Head of caudate nucleus (tissue), 42 donors: ENCODE measurements at regions not wholly inside any gene's neighbourhood (a gene's known extent, or its start where the extent isn't known, plus 50 kb on each side); places are given as distances from the start of the nearest gene placed in this dataset.
A peak's percentile ranks its signal among the peaks of the same experiment; 100 is the strongest.

Source experiments
- DNase-seq, 42 donors: peaks; one replicate each; pipeline versions ENCODE4 v3.0.0 to v3.0.0-alpha.2; 2020 to 2021; ENCODE audit warnings: mixed read lengths in 7 of 42
- intact Hi-C: fragments of 100-400 bp; cut with DNase I; formaldehyde crosslinking; loops from one replicate; pipeline ENCODE4 v1.15.0; 2022

DNA sequence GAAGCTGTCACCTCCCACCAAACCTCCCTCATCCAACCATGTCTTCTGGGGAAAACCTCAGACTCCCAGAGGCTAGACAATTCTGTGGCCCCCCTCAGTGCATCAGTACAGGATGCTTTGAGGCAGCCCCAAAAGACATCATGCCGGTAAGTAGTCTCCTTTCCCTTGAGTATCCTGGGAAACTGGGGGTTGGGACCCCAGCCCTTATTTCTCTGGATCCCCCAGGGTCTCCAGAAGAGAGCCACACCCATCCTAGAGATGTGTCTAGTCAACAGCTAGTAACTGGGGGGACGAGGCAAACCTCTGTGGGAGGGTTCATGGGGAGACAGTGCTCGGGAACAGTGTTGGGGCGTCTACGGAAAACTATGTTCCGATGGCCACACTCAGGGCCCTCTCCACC, 974.2 kb upstream of the TMEM132C start:
- intact Hi-C loops: loop anchor here (5.0 kb wide), 1 partner anchor 185 kb away; no protein-coding TSS in a partner anchor

DNA sequence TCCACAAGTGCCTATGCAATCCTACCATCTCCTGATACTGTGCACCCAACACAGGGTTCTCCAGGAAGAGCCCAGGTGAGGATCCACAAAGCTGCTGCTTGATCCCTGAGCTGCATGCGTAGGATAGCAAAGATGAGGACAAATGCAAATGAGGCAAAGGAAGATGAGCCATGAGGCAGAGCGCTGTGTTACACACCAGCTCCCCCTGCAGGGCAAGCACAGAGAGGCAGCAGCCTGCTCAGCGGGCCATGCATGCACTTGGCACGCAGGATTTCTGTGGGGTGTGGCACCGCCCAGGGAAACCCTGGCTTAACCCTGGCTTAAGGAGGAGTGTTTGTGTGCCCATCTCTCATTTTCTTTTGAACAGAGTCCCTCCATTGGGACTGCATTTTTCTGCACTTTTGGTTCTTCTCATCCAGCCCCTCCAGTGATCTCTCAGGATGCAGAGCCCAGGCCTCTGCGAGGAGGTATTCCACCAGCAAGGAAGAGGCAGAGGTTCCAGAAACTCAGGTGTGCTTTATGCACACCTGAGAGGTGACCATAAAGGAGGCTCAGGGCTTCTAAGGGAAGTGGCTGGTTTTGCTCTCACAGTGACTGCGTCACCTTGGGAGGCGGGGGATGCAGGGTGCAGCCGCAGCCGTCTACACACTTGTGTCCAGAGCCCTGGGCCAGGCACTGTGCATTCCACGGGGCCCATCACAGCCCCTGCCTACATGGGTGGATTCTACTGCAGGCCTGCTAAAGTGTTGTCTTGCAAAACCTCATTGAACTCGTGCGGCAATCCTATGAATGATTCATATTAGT, 973.3 kb upstream of the TMEM132C start:
- DNase-seq: peak; percentile 10 to 84 (median 62)
- intact Hi-C loops: loop anchor here (5.0 kb wide), 1 partner anchor 186 kb away; no protein-coding TSS in a partner anchor

More for the DNA sequence above, 974.2 kb upstream of the TMEM132C start:
- no peak for DNase-seq

DNA sequence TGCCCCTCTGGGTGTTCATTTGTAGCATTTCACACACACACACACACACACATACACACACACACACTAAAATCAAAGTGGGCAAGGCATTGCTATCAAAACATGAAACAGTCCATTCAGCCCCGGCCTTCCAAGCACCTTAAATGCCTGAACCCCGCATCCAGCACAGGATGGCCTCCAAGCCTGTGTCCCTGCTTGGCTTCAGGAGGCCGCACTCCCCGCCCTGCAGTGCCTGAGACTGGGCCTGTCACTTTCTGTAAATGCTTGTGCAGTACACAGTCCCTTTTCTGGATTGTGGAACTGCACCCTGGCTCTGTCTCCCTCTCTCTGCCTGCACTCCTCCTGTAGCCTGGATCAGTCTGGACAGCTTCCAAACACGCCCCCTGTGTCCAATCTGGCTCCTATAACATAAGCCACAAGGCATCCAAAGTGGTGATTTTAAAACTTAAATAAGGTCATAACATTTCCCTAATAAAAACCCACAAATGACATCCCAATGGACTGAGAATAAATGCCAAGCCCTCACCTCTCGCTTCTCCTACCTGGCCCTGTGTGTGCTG, 972.2 kb upstream of the TMEM132C start:
- intact Hi-C loops: loop anchor here (5.0 kb wide), 1 partner anchor 187 kb away; no protein-coding TSS in a partner anchor
- DNase-seq: no peak

DNA sequence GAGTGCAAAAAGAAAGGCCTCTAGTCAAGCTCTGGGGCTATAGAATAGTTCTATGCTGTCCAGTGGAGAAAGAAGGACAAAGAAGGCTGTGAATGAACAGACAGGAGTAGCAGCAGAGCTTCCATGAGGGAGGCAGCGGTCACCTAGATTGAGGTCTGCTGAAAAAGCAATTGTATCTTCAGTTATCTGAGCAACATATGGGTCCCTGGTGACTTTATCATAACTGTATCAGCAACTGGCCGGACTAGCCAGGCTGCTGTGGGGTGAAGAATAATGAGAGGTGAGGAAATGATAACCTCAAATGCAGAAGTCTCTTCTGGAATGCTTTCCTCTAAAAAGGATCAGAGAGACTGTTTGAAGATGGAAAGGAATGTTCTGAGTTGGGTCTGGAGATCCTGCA, 971.3 kb upstream of the TMEM132C start:
- intact Hi-C loops: no loop called here
- no peak for DNase-seq

DNA sequence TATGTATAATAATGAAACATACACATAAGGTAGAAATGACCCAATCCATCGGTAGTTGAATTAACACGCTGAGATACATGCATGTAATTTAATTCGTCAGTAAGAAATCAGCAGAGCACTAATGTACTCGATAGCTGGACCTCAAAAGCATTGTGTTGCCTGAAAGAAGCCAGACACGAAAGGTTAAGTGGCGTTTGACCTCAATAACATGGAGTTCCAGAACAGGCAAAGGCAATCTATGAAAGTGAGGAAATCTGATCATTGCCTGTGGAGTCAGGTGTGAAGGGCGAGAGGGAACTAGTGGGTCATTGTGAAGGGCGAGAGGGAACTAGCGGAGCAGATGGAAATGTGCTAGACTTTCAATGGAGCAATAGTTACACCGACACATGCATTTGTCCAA, 970.4 kb upstream of the TMEM132C start:
- intact Hi-C loops: no loop called here
- no peak for DNase-seq

DNA sequence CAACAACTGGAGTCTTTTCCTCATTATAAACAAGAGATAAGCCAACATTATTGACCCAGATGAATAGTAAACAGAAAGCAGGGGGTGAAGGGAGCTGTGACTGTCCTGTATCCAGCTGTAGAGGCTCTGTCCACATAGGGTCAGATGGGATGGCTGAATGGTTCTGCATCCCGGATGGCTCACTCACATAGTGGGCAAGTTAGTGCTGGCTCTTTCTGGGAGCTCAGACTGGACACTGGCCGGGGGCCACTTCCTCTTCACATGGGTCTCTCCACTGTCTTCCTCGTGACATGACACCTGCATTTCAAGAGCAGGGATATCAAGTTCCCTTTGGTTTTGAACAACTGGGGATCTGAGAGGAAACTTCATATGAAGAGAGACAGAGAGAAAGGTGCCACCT, 969.6 kb upstream of the TMEM132C start:
- intact Hi-C loops: no loop called here
- DNase-seq: no peak

DNA sequence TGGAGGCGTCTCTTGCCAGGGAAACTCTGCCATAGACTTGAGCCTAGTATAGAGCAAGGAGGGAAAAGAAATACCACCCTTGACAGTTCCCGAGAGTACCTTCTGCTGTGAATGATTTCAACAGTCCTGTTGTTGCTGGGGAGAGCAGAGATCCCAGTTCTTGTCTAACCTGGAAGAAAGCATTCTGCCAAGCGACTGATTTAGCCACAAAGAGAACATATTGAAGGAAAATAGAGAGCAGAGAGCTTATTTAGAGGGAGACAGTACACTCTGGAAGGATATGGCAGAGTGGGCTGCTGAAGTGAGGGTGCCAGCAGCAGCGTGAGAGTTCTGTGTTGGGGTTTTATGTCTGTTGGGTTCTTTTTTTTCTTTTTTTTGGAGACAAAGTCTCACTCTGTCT, 966.9 kb upstream of the TMEM132C start:
- intact Hi-C loops: no loop called here
- DNase-seq: no peak

DNA sequence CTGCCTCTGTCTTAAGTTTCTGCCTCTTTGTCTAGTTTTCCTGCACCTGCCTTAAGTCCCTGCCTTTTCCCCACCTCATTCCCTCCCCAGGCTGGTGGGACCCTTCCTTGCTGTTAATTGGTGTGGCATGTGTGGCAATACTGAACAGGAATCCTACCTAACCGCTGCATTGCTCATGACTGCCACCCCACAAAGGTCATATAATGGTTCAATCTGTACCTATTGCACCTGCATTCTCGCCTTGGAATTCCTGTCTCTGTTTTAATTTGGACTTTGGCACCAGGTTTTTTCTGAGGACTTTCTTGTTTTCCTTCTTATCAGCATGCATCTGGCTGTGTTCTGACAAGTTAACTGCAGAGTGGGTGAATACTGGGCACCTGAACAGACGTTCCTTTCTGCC, 966.2 kb upstream of the TMEM132C start:
- no peak for DNase-seq
- intact Hi-C loops: no loop called here

DNA sequence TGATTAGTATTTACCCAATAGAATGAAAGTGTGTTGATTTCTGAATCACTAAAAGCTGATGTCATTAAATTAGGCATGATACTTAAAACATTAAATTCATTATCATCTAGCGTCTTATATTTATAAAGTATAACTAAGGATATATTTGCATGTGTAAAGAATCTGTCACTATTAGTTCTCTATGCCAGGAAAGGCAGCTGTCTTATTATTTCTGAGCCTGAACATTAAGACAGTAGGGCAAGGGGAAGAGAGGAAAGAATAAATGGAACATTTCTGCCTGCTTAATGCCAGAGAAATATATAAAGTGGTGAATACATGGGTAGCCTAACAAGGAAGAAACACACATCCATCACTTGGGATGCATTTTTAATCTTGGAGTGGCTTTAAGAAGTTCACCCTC, 965.1 kb upstream of the TMEM132C start:
- intact Hi-C loops: no loop called here

DNA sequence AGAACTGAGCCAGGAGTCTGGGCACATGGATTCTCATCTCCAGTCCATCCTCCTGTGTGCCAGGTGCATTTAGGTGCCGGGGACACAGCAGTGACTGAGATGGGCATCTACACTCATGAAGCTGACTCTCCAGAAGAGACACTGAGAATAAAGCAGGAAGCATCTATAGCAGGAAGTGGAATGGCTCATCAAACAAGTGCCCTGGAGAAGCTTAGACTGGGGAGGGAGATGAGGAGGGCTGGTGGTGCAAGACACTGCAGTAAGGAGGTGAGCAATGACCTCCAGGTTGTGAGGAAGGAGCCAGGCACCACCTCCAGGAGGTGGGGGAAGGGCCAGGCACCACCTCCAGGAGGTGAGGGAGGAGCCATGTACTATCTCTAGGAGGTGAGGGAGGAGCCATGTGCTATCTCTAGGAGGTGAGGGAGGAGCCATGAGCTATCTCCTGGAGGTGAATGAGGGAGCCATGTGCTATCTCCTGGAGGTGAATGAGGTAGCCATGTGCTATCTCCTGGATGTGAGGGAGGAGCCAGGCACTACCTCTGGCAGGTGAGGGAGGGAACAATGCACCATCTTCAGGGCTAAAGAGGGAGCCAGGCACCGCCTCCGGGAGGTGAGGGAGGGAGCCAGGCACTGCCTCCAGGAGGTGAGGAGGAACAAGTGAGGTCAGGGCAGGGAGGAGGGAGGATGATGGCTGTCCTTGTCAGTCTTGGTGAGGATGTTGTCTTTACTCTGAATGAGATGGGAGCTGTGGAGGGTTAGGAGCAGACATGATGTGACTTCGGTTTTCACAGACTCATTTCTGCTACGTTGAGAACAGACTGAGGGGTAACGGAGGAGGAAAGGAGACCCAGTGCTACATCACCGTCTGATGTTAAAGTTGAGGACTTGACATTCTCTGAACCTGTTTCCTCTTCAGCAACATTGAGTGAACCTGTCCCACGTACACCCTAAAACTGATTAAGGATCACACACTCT, 961.9 kb upstream of the TMEM132C start:
- intact Hi-C loops: no loop called here
- DNase-seq: no peak

More for the DNA sequence above, 965.1 kb upstream of the TMEM132C start:
- no peak for DNase-seq

DNA sequence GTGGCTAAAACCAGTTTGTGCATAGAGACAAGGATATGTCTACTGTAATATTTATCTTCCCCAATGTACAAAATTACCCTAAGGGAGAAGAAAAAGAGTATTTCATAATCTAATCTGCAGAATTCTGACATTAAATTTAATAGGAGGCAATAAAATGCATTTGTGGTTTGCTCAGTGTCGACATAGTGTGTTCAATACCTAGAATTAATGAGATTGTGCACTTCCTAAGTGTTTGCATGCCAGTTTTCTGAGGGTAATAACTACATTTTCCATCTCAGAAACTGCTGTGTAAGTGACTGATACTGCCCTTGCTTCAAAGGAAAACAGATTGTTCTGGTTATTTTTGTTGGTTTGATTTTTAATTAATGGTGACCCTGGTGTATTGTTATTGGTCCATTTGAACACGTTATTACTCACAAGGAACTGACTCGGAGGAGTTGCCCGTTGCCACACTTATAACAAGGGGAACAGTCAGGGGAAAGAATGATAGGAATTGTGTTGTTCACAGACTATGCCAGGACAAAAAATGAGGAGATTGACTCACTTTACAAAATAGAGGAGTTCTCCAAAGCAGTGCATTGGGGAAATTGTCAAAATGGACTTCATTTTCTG, 960.3 kb upstream of the TMEM132C start:
- intact Hi-C loops: no loop called here
- DNase-seq: no peak

DNA sequence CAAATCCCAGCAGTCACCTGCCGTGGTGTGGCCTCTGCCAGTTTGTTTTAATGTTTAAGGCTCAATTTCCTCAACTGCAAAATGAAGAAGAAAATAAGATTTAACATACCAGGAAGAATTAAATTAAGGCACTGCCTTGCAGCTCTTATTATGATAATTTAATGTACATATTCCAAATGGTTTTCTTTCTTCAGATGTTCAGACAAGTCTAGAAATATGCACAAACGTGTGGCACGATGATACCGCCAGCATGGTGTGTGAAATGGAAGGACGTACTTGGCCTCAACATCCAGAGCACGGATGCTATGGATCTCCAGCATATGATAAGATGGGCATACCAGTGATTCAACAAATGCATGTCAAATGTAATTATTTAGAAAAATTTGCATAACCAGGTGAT, 959.4 kb upstream of the TMEM132C start:
- DNase-seq: no peak
- intact Hi-C loops: no loop called here

DNA sequence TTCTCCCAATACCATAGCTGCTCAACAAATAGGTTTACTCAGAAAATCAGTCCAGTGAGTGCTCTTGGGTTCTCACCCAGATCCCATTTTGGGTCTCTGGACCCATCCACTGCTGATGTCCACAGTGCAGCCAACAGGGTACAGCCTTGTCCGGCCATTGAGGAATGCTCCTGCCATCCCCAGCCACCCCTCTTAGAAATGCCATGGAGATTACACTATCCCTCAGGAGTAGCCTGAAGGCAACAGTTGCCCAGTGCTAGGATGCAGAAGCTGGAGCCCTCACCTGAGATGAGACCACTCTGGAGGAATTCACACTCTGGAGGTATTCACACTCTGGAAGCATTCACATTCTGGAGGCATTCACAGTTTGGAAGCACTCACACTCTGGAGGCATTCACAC, 958.8 kb upstream of the TMEM132C start:
- no peak for DNase-seq
- intact Hi-C loops: no loop called here

DNA sequence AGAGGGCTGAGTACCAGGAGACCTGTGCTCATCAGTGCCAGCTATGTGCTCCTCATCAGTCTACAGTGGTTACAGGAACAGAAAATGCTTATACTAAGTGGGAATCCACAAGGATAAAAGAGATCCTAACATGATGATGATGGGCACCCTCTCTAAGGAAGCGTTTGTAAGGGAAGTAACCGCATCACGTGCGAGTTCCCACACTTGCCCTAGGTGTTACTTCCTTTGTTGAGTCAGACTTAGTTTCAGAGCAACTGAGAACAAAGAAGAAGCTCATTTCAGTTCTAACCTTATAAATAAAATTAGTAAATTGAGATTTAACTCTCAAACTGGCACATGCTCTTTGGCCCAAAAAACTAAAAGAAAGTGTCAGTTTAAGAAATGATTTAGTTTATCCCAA, 956.4 kb upstream of the TMEM132C start:
- no peak for DNase-seq
- intact Hi-C loops: no loop called here

DNA sequence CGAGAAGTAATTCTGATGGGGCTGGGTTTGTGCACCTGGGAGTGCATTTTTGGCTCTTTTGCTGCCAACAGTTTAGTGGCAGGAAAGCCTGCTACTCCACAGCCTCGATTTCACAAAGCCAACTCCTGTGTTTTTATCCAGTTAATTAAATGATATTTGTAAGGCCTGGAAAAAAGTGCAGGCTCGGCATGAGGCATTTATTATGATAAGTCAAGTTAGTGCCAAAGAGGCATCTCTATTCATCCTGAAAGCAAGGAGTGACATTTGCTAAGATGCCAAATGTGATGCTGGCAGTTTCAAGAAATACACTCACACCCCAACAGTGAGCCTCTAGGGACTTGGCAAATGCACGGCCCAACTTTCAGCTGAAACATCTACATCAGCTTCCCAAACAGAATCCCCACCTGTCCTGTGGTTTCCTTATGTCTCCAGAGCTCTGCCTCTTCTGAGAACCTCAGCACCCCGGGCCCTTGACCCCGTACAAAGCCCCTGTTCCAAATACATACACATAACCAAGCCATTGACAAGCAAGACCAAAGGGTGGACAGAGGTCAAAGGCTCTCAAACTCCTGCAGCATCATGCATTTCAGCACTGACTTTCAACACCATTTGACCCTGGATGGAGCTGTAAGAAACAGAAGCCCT, 955.1 kb upstream of the TMEM132C start:
- intact Hi-C loops: no loop called here
- DNase-seq: no peak

DNA sequence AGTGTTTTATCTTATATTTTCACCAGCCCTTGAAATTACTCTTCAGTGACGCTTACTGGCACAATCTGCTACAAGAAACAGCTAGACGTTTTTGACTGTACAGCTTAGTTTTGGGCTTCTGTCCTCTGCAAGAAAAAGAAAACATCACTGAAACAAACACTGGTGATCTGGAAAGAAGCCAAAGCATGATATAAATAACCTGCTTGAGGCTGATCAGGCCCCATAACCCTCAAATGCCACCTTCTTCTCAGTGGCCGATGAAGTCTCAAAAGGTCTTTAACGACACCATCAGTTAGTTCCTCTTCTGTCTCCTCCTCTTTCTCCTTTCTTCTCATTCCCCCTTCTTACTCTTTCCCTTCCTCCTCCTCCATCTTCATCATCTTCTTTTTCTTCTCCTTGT, 942.3 kb upstream of the TMEM132C start:
- DNase-seq: no peak
- intact Hi-C loops: no loop called here

DNA sequence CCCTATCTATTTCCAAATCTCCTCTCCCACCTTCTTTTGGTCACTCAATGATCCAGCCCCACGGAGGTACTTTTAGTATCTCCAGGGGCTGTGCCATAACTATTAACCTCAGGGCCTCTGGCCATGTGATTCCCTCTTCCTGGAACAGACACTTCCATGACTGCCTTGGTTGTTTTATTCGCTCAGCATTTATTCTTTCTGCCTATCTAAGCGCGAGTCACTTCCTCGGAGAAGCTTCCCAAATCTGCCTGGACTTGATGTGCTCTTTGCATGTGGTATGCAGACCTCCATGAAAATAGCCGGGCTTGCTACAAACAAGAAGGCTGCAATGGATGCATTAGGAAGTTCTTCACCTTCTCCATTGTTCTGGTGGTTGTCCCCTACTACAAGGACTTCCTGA, 939.0 kb upstream of the TMEM132C start:
- intact Hi-C loops: no loop called here

DNA sequence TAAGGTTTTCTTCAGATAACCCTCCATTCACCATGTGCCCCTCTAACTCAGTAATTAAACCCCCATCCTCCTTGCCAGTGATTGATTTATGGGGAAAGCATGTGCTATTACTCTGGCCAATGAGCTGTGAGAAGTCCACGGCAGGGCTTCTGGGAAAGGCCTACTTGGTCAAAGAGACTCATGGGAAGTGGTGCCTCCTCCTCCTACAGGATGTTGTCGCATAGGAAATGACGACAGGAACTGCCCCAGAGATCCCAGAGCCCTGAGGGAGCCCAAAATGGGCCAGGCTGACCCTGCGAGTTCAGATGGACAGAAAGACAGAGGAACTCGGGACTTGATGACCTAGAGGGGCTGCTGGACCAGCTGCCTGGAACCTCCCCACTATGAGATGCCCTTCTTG, 938.1 kb upstream of the TMEM132C start:
- intact Hi-C loops: no loop called here
- DNase-seq: no peak

More for the DNA sequence above, 939.0 kb upstream of the TMEM132C start:
- DNase-seq: no peak

DNA sequence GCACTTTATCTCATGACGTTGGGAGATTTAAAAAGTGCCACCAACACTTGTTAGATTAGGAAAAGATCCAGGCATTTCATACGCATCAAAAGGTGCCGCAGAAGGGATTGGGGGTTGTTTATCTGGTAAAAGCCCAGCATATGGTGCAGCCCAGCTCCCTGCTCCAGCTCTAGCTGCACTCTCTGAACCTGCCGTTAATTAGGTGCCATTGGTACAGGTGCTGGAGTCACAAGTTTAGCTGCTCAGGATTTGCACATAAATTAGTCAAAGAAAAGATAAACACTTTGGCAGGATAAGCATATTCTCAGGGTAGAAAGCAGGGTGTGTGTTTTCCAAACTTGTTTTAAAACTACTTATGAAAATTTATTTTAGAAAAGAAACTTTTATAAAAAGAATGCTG, 932.6 kb upstream of the TMEM132C start:
- no peak for DNase-seq
- intact Hi-C loops: no loop called here
